ENCODE measurements at regions not wholly inside any gene's neighbourhood (a gene's known extent, or its start where the extent isn't known, plus 50 kb on each side); places are given as distances from the start of the nearest gene placed in this dataset.

- in situ Hi-C loops (cut with MboI; ENCODE audit: low pct_unique_long_range_greater_than_20kb, low sequenced_read_pairs, unreplicated experiment) = no loop called here
- DNase-seq (ENCODE audit: low spot score) = no peak
- no peak for TF ChIP-seq CTCF (IDR thresholded peaks at IDR 0.05; ENCODE audit: extremely low read depth, insufficient read depth, missing control alignments)
These were observed 568.1 kb upstream of the SALL3 start for GRCh38 chr18:78411539-78411938.

- no peak for TF ChIP-seq CTCF (IDR thresholded peaks at IDR 0.05; ENCODE audit: extremely low read depth, insufficient read depth, missing control alignments)
- no peak for DNase-seq (ENCODE audit: low spot score)
- in situ Hi-C loops (cut with MboI; ENCODE audit: low pct_unique_long_range_greater_than_20kb, low sequenced_read_pairs, unreplicated experiment) = no loop called here
These were observed 565.3 kb upstream of the SALL3 start for GRCh38 chr18:78414302-78414701.

GRCh38 chr18:78416853-78417252, 562.8 kb upstream of the SALL3 start:
- no peak for DNase-seq (ENCODE audit: low spot score)
- TF ChIP-seq CTCF (IDR thresholded peaks at IDR 0.05; ENCODE audit: extremely low read depth, insufficient read depth, missing control alignments) = no peak
- in situ Hi-C loops (cut with MboI; ENCODE audit: low pct_unique_long_range_greater_than_20kb, low sequenced_read_pairs, unreplicated experiment) = no loop called here

GRCh38 chr18:78418379-78418778, 561.2 kb upstream of the SALL3 start:
- no peak for DNase-seq (ENCODE audit: low spot score)
- TF ChIP-seq CTCF (IDR thresholded peaks at IDR 0.05; ENCODE audit: extremely low read depth, insufficient read depth, missing control alignments) = no peak
- in situ Hi-C loops (cut with MboI; ENCODE audit: low pct_unique_long_range_greater_than_20kb, low sequenced_read_pairs, unreplicated experiment) = no loop called here

GRCh38 chr18:78419171-78419570, 560.4 kb upstream of the SALL3 start:
- DNase-seq (ENCODE audit: low spot score) = no peak
- no peak for TF ChIP-seq CTCF (IDR thresholded peaks at IDR 0.05; ENCODE audit: extremely low read depth, insufficient read depth, missing control alignments)
- in situ Hi-C loops (cut with MboI; ENCODE audit: low pct_unique_long_range_greater_than_20kb, low sequenced_read_pairs, unreplicated experiment) = no loop called here

- TF ChIP-seq CTCF (IDR thresholded peaks at IDR 0.05; ENCODE audit: extremely low read depth, insufficient read depth, missing control alignments) = no peak
- in situ Hi-C loops (cut with MboI; ENCODE audit: low pct_unique_long_range_greater_than_20kb, low sequenced_read_pairs, unreplicated experiment) = no loop called here
These were observed 559.5 kb upstream of the SALL3 start for GRCh38 chr18:78420116-78420515.

GRCh38 chr18:78421392-78421791, 558.2 kb upstream of the SALL3 start:
- TF ChIP-seq CTCF (IDR thresholded peaks at IDR 0.05; ENCODE audit: extremely low read depth, insufficient read depth, missing control alignments) = no peak
- no peak for DNase-seq (ENCODE audit: low spot score)
- in situ Hi-C loops (cut with MboI; ENCODE audit: low pct_unique_long_range_greater_than_20kb, low sequenced_read_pairs, unreplicated experiment) = no loop called here

More at GRCh38 chr18:78420116-78420515, 559.5 kb upstream of the SALL3 start:
- DNase-seq (ENCODE audit: low spot score) = no peak
